SIG-M5 (cell line): ENCODE measurements at regions not wholly inside any gene's neighbourhood (a gene's known extent, or its start where the extent isn't known, plus 50 kb on each side); places are given as distances from the start of the nearest gene placed in this dataset.

Experiments
- DNase-seq: peaks from one replicate; lab custom pipeline; 2025; lab: John Stamatoyannopoulos, UW

GRCh38 chr3:6182909-6183308 lies 678.0 kb upstream of the GRM7 start:
- DNase-seq, result no peak

- DNase-seq, result no peak
These were observed 671.5 kb upstream of the GRM7 start for GRCh38 chr3:6189384-6189783.

GRCh38 chr3:6204891-6205290 lies 656.0 kb upstream of the GRM7 start:
- DNase-seq, result no peak

- DNase-seq, result no peak
These were observed 644.5 kb upstream of the GRM7 start for GRCh38 chr3:6216135-6217026.

GRCh38 chr3:6220447-6220846 lies 640.5 kb upstream of the GRM7 start:
- DNase-seq, result no peak

GRCh38 chr3:6222069-6222468 lies 638.8 kb upstream of the GRM7 start:
- DNase-seq, result no peak

- DNase-seq, result no peak
These were observed 637.3 kb upstream of the GRM7 start for GRCh38 chr3:6223572-6223971.

GRCh38 chr3:6228958-6229683 lies 631.8 kb upstream of the GRM7 start:
- DNase-seq, result no peak

- DNase-seq, result no peak
These were observed 631.0 kb upstream of the GRM7 start for GRCh38 chr3:6229778-6230410.

- DNase-seq, result no peak
These were observed 618.8 kb upstream of the GRM7 start for GRCh38 chr3:6242104-6242503.

GRCh38 chr3:6248528-6248927 lies 612.4 kb upstream of the GRM7 start:
- no peak for DNase-seq

- no peak for DNase-seq
These were observed 611.2 kb upstream of the GRM7 start for GRCh38 chr3:6249679-6250078.

GRCh38 chr3:6250167-6250566 lies 610.7 kb upstream of the GRM7 start:
- DNase-seq, result no peak

GRCh38 chr3:6251612-6252400 lies 609.1 kb upstream of the GRM7 start:
- DNase-seq, result no peak

GRCh38 chr3:6254490-6254889 lies 606.4 kb upstream of the GRM7 start:
- no peak for DNase-seq

- no peak for DNase-seq
These were observed 605.7 kb upstream of the GRM7 start for GRCh38 chr3:6255229-6255628.

- DNase-seq, result no peak
These were observed 600.2 kb upstream of the GRM7 start for GRCh38 chr3:6260551-6261191.

GRCh38 chr3:6262010-6262409 lies 598.9 kb upstream of the GRM7 start:
- DNase-seq, result no peak

- DNase-seq, result no peak
These were observed 596.9 kb upstream of the GRM7 start for GRCh38 chr3:6264036-6264435.

GRCh38 chr3:6264906-6265305 lies 596.0 kb upstream of the GRM7 start:
- DNase-seq, result no peak

- no peak for DNase-seq
These were observed 594.8 kb upstream of the GRM7 start for GRCh38 chr3:6266135-6266534.

GRCh38 chr3:6273878-6274277 lies 587.0 kb upstream of the GRM7 start:
- no peak for DNase-seq
